ENCODE measurements at regions not wholly inside any gene's neighbourhood (a gene's known extent, or its start where the extent isn't known, plus 50 kb on each side); places are given as distances from the start of the nearest gene placed in this dataset.

DNA sequence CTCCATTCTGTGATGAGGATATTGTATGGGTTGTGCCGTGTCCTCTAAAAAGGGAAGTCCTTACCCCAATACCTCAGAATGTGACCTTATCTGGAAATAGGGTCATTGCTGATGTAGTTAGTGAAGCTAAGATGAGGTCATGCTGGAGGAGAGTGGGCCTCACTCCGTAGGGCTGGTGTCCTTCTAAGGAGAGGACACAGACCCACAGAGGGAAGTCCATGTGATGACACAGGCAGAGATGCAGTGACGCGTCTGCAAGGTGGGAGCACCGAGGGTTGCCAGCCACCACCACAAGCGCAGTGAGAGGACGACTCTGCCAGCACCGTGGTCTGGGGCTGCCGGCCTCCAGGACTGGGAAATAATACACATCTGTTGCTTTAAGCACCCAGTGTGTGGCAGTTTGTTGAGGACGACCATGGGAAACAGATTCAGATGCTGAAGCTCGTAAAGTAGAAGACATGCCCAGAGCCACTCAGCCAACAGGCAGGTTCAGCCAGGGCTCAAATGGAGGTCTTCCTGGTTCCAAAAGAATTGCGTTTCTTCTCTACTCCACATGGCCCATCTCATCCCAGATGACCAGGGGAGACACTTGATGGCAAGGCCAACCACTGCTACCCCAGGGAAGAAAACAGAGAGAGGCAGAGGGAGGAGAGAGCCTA lies 59.2 kb upstream of the DUSP22 start:
- no peaks in the 10 kb centered on the region for H3K79me2 ChIP-seq (ENCODE audit: insufficient read depth, low read length)
- no peak overlapping the region for H3K27ac ChIP-seq (ENCODE audit: low read depth, low read length, poor library complexity, severe bottlenecking)
- H3K36me3 ChIP-seq (ENCODE audit: insufficient read depth, low read length): no peaks in the 10 kb centered on the region
- H3K9me2 ChIP-seq (ENCODE audit: low read depth, low read length): no peaks in the 10 kb centered on the region
- H3K9me3 ChIP-seq (ENCODE audit: low read length): no peaks in the 10 kb centered on the region
- H3K27me3 ChIP-seq (ENCODE audit: insufficient read depth, low read length): no peaks in the 10 kb centered on the region; the same call in 1 of the 2 replicates
- H2AFZ ChIP-seq (ENCODE audit: low read length): no peak overlapping the region
- H3K4me3 ChIP-seq (ENCODE audit: low read depth, low read length, poor library complexity, severe bottlenecking): no peak overlapping the region
- TF ChIP-seq CTCF (IDR thresholded peaks at IDR 0.05; ENCODE audit: low read length): no peak
- H3K4me2 ChIP-seq (ENCODE audit: low read length): no peak overlapping the region
- H4K20me1 ChIP-seq (ENCODE audit: insufficient read depth, low read length): no peaks in the 10 kb centered on the region
- H3K9ac ChIP-seq (ENCODE audit: low read length): no peak overlapping the region
- peaks cover 17% of the 10 kb centered on the region for H3K4me1 ChIP-seq (ENCODE audit: insufficient read depth, low read length, severe bottlenecking)
- H3F3A ChIP-seq (ENCODE audit: insufficient read depth, low read length): 0 out of 2 replicates have a peak, but pooled peaks cover 4% of the 10 kb centered on the region

GRCh38 chr6:234706-235372 lies 57.4 kb upstream of the DUSP22 start:
- H3K36me3 ChIP-seq (ENCODE audit: insufficient read depth, low read length): no peaks in the 10 kb centered on the region
- H3F3A ChIP-seq (ENCODE audit: insufficient read depth, low read length): 0 out of 2 replicates have a peak, but pooled peaks cover 4% of the 10 kb centered on the region
- no peaks in the 10 kb centered on the region for H3K9me2 ChIP-seq (ENCODE audit: low read depth, low read length)
- H3K9me3 ChIP-seq (ENCODE audit: low read length): no peaks in the 10 kb centered on the region
- H3K4me3 ChIP-seq (ENCODE audit: low read depth, low read length, poor library complexity, severe bottlenecking): no peak overlapping the region
- H3K27ac ChIP-seq (ENCODE audit: low read depth, low read length, poor library complexity, severe bottlenecking): no peak overlapping the region
- H3K4me2 ChIP-seq (ENCODE audit: low read length): no peak overlapping the region
- H2AFZ ChIP-seq (ENCODE audit: low read length): no peak overlapping the region
- no peaks in the 10 kb centered on the region for H4K20me1 ChIP-seq (ENCODE audit: insufficient read depth, low read length)
- H3K79me2 ChIP-seq (ENCODE audit: insufficient read depth, low read length): no peaks in the 10 kb centered on the region
- H3K9ac ChIP-seq (ENCODE audit: low read length): no peak overlapping the region
- TF ChIP-seq CTCF (IDR thresholded peaks at IDR 0.05; ENCODE audit: low read length) (no peak), EZH2 (IDR thresholded peaks at IDR 0.05; ENCODE audit: borderline replicate concordance, low read length) (no peak)
- H3K4me1 ChIP-seq (ENCODE audit: insufficient read depth, low read length, severe bottlenecking): peaks cover 17% of the 10 kb centered on the region
- no peaks in the 10 kb centered on the region; the same call in 1 of the 2 replicates for H3K27me3 ChIP-seq (ENCODE audit: insufficient read depth, low read length)

DNA sequence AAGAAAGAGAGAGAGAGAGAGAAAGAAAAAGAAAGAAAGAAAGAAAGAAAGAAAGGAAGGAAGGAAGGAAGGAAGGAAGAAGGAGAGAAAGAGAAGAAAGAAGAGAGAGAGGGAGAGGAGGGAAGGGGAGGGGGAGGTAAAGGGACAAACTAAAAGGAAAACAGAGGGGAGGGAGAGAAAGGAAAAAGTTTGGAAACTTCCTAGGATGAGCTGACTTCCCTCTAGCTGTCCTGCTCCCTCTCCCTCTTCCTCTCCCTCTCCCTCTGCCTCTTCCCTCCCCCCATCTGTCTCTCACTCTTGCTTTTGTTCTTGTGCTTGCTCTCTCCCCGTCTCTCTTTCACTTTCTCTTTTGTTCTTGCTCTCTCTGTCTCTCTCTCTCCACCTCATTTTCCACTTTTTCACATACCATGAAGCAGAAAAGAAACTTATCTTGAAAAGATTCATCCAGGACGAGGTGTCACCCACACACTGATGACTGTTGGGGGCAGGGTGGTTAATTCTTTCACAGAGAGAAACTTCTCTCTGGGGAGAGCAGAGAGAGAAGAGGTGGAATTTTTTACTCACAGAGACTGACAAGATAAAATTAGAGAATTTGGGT lies 56.4 kb upstream of the DUSP22 start:
- peak overlapping the region; percentile 54 for H3K9ac ChIP-seq (ENCODE audit: low read length)
- H3F3A ChIP-seq (ENCODE audit: insufficient read depth, low read length): 0 out of 2 replicates have a peak, but pooled peaks cover 4% of the 10 kb centered on the region
- H3K4me3 ChIP-seq (ENCODE audit: low read depth, low read length, poor library complexity, severe bottlenecking): peak overlapping the region; percentile 48
- H3K36me3 ChIP-seq (ENCODE audit: insufficient read depth, low read length): no peaks in the 10 kb centered on the region
- peak overlapping the region; percentile 98; the same call in 1 of the 2 replicates for H2AFZ ChIP-seq (ENCODE audit: low read length)
- H3K79me2 ChIP-seq (ENCODE audit: insufficient read depth, low read length): no peaks in the 10 kb centered on the region
- peak overlapping the region; percentile 92 for H3K4me2 ChIP-seq (ENCODE audit: low read length)
- peaks cover 17% of the 10 kb centered on the region for H3K4me1 ChIP-seq (ENCODE audit: insufficient read depth, low read length, severe bottlenecking)
- H3K27ac ChIP-seq (ENCODE audit: low read depth, low read length, poor library complexity, severe bottlenecking): no peak overlapping the region
- TF ChIP-seq EZH2 (IDR thresholded peaks at IDR 0.05; ENCODE audit: borderline replicate concordance, low read length): no peak
- TF ChIP-seq CTCF (IDR thresholded peaks at IDR 0.05; ENCODE audit: low read length): no peak
- H3K9me2 ChIP-seq (ENCODE audit: low read depth, low read length): no peaks in the 10 kb centered on the region
- no peaks in the 10 kb centered on the region for H3K9me3 ChIP-seq (ENCODE audit: low read length)
- H3K27me3 ChIP-seq (ENCODE audit: insufficient read depth, low read length): no peaks in the 10 kb centered on the region; the same call in 1 of the 2 replicates
- H4K20me1 ChIP-seq (ENCODE audit: insufficient read depth, low read length): no peaks in the 10 kb centered on the region

All from OCI-LY1 (cell line).